Activated T-cell treated with anti-CD3 and anti-CD28 coated beads for 48 hours (primary cell): ENCODE measurements at regions not wholly inside any gene's neighbourhood (a gene's known extent, or its start where the extent isn't known, plus 50 kb on each side); places are given as distances from the start of the nearest gene placed in this dataset.
A peak's percentile ranks its signal among the peaks of the same experiment; 100 is the strongest.

ENCODE experiments used
- DNase-seq: peaks from one replicate; pipeline ENCODE4 v3.0.0-alpha.2; 2020; ENCODE audit warnings: low read depth

DNA sequence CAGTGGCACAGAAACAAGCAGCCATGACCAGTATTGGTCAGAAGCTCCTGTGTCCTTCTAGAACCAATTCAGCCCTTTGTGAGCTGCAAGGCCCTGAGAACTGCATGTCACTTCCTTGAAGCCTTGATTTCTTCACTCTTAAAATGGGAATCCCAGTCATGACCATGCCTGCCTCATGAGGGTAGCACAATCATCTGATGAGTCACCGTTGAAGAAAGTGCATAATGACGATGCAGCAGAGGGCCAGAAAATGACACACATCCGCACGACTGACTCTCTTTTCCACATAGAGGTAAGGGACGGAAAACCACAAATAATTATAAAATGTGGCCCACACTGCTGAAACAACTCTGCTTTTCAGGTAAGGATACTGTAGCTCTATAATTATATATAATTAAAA is 777.4 kb downstream of the BCL11B start:
- no peak for DNase-seq

DNA sequence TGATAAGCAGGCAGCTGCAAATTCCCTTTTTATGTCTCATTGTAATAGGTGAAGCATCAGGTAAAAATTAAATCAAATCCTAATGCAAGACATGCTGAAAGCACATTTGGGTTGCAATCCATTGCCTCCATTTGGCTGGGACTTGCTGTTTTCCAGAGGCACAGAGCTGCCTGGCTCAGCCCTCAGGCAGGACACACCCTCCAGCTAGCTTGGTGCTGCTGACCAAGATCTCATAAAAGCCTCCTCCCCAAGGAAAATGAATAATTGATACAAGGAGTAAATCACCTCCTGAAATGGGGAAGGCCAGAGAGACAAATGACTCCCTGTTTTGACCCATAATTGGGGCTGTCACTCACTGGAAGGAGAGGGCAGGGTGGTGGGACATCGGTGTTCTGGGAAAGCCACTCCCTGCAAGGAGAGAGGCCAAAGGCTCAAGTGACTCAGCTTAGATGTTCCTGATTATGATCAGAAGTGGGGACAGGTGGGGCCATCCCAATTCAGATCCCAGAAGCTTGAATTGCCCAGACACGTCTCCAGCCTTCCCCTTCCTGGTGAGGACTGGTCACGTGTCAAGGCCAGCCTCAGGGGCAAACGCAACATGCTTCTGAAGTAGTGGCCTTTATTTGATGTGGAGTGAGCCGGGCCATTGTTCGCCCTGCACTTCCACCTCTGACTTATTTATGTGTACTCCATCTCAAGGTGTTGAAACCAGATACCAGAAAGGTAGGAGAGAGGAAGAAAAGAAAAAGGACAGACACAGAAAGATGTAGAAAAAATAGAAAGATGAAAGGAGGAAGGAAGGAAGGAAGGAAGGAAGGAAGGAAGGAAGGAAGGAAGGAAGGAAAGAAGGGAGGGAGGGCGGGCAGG is 773.7 kb downstream of the BCL11B start:
- no peak for DNase-seq

DNA sequence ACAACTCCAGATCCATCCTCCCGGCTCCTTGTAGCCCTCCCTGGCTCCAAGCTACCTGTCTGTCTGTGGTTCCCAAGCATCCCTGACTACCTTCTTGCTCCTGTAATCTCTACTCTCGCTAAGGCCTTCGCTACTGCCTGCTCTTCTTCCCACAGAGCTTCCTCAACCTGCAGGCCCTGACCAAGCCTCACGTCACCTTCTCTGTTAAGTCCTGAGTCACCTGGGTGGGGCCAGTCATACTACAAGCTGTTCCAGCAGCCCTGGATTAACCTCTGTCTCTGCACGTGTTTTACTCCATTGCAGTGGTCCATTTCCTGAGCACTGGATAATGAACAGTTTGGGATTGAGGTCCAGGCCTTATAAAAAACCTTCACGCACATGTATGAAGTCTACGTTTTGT is 770.7 kb downstream of the BCL11B start:
- no peak for DNase-seq

DNA sequence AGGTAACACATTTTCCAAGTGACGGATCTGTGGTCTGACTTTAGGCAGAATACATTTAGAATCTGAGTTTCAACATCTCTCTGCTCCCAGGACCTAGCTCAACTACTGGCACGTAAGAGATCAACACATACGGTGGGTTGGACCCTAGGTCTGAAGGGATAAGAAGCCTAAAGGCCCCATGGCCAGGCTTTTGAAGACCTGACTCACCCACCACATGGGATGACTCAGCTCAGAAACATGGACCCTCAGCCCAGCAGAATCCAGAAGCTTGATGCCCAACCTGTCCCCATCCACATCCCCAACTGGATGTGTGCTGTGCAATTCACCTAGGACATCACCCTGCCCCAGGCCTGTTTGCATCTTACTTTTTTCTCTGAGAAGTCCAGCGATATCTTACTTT is 770.2 kb downstream of the BCL11B start:
- DNase-seq, result no peak

DNA sequence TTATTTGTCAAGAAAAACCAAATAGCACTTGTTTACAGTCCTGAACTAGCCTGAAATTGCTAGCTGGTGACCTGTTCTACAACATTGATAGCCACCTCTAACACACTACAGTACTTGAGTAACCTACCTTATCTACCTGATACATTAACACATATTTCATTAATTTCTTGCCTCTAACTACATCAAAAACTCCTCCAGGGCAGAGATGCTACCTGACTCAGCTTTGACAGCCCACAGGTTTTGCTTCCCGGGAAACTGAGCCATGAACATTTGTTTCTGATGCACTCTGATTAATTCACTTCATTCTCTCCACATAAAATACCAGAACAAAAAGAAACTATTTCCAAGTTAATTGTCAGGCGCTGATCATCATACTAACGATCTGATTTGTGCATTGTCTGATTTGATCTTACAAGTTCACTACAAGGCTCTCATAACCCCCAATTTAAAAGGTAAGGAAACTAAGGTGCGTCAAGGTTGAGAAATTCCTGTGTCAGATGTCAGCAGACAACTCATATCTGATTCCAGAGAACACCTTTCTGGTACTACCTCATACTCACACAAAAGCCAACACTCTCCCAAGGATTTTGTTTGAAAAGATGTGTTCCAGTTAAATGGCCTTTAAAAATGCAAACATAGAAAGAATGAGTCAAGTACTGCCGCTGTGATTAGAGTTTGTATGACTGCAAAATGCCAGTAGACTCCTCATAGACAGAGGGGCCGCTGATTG is 768.7 kb downstream of the BCL11B start:
- no peak for DNase-seq

DNA sequence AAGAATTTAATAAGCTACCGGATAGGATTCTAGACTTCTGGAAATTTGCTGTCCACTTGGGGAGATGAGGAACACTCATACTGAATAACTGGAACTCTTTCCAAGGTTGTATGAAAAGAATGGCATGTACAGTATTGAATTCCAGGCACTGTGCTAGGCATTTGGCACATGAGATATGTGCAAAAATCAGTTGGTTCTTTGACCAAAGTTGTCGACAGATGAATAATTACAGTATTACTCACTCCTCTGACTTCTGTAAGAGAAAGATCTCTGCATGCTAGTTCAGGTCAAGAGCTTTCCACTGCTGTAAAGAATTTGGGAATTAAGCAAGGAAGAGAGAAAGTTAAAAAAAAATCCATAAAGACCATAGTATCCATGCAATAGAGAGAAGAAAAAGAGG is 764.7 kb downstream of the BCL11B start:
- DNase-seq, result no peak

DNA sequence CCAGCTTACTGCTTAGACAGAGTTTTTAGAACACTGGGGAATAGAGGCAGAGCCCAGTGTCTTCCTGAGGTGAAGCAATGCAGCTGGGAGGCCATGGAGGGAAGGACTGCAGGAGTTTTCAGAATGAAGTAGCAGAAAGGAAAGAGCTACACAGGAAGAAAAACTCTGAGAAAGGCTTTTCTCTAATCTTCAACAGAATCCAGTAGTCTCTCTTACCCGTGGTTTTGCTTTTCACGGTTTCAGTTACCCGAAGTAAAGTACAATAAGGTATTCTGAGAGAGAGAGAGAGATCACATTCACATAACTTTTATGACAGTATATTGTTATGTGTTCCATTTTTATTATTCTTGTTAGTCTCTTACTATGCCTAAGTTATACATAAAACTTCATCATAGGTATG is 761.6 kb downstream of the BCL11B start:
- DNase-seq, result no peak

DNA sequence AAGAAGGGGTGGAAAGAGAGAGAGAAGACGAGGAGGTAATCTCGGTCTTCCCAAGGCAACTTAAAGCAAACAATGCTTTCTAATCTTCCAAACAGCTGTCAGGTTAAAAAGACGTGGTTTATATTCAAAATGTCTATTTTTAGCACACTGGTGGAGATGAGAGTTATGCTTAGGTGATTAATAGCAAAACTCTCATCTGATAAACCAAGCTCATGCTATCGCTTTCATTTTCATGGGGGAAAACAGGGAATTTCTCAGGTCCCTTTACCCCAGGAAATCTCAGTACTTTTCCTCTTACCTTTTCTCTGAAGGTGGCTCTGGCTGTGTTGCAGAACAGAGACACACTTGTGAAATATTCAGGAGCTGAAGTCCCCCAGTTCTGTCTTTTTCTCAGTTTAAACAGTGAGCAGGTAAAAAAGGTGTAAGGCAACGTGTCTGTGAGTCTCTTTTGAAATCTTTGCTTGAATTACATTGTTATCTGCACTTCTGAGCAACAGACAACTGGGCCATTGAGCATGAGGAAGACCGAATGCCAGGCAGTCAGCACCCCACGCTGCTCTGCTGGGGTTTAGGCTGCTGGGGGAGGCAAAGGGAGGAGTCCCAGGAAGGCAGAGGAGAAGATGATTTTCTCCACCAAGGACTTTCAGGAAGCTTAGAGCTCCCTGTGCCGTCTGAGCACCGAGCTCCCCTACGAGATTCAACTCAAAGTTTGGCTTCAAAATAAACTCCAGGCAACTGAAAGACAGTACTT is 759.3 kb downstream of the BCL11B start:
- DNase-seq, result no peak

DNA sequence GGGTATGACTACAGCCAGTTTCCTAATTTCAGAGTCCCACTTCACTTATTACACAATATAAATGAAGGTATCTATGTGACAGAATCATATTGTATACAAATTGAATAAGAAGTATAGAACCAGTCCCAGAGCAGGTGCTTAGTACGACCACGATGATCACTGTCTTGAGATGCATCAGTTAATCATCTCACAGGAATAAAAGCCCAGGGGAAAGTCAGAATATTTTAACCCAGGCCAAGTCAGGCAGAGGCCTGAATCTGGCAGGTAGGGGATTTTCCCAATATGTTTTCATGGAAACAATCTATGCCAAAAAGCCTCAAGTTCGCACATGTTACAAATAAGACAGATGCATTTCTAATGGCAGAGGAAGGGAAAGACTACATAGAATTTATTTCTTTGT is 758.4 kb downstream of the BCL11B start:
- DNase-seq, result no peak

DNA sequence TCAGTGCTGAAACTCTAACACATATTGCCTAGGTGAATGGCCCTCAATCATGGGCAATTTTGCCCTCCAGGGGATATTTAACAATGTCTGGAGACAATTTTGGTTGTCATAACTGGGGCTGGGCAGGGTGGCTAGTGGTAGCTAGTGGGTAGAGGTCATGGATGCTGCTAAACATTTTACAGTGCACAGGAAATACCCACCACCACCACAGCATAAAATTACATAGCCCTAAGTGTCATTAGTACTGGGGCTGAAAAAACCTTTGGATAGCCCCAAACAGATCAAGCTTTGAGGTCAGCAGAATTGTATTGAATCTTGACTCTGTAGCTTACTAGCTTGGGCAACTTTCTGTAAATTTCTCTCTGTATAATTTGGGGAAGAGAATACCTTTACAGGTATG is 758.0 kb downstream of the BCL11B start:
- DNase-seq, result no peak

DNA sequence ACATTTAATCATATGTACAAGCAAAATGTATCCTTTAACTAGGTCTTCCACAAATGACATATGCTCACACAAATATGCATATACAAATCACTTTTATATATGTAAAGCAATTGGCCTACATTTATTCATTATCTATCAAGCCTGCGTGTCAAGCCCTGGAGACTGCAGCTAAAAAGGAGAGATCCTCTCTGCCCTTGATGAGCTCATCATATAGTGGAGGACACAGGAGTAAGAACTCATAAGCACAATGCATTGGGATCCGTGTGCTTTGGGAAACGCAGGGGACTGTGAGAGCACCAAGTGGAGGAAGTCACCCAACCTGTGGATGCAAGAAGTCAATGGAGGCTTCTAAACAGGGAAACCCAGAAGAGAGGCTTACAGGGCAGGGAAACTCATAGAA is 735.7 kb downstream of the BCL11B start:
- no peak for DNase-seq

DNA sequence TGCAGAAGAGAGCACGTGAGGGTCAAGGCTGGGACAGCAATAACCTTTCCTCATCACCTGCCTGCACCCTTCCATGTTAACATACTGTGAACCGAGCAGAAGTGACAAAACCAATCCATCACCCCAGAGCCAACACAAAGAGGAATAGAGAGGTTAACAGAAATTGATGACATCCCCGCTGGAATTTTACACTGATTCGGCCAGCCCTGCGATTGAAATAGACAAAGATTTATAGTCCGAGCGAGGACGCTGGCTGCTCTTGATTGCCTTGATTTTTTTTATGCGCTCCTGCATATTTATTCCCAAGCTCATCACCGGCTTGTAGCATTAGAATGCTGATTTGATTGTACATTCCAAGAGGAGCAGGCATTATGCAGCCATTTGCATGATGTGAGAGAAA is 729.7 kb downstream of the BCL11B start:
- no peak for DNase-seq

DNA sequence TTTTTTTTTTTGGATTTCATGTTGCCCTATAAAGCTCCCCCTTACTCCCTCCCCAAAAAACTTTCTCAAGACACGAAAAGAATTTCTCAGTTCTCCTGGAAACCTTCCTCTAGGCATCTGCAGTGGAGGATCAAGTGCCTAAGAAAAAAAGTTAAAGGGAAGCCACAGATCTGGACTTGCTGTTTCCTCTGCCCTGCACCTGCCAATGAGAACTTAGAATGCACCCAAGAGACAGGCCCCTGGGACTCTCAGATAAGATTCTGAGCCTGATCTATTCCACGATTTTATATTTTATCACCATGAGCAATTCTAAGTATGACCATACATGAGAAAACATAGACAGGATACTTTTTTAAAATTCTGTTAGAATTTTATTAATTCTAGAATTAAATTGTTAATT is 728.9 kb downstream of the BCL11B start:
- no peak for DNase-seq

DNA sequence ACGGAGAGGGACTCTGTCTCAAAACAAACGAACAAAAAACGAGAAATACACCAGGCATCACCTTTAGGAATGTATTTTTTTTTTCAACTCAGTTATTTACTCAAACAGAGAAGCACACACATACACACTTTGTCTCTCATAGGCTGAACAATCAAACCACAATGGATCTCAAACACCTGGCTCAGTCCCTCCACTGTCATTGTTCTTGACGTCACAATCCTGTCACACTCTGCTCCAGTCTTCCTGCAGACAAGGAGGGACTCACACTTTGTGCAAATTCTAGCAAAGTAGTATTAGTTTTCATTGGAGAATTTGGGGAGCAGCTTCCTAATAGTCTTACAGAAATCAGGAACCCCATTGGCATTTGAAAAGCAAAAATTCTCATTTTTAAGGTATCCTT is 727.8 kb downstream of the BCL11B start:
- DNase-seq, result no peak

DNA sequence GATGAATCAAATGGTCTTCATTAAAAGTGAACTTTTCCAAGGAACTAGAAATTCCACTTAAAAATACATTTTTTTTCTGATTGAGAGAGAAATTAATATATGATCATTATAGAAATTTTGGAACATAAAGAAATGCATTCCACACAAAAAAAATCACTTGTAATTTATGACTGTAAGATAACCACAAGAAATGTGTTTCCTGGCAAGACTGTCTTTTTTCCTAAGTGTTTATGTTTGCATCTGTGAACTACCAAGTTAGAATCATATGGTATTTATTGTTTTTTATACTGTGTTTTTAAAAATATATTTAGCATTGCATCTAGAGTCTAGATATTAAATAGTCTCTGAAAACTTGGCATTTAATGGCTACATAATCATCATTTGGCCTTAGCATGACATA is 726.8 kb downstream of the BCL11B start:
- no peak for DNase-seq

DNA sequence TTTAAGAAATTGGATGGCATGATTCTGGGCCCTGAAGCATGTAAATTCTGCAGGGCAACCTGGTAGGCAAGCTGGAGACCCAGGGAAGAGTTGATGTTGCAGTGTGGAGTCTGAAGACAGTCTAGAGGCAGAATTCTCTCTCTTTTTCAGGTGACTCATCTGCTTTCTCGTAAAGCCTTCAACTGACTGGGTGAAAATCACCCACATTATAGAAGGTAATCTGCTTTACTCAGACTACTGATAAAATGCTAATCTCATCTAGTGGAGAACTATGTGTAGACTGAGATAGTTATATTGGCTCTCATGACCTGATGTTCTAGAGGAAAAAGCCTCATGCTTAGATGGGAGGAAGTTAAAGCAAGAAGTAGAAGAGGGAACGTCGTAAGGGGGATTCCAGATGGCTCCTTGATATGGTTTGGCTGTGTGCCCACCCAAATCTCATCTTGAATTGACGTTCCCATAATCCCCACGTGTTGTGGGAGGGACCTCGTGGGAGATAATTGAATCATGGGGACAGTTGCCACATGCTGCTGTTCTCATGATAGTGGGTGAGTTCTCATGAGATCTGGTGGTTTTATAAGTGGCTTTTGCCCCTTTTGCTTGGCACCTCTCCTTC is 723.8 kb downstream of the BCL11B start:
- peak; percentile 17 for DNase-seq

DNA sequence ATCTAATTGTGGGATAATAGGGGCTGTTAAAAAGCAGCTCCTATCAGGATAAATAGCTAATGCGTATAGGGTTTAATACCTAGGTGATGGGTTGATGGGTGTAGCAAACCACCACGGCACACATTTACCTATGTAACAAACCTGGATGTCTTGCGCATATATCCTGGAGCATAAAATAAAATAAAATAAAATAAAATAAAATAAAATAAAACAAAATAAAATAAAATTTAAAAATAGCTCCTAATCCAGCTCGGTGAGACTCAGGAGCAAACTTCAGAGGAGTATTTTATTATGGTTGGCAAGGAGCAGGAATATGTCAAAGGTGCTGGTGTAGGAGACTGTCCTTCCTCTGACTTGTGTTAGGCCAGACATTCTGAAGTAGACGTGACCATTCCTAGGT is 721.0 kb downstream of the BCL11B start:
- DNase-seq, result no peak

DNA sequence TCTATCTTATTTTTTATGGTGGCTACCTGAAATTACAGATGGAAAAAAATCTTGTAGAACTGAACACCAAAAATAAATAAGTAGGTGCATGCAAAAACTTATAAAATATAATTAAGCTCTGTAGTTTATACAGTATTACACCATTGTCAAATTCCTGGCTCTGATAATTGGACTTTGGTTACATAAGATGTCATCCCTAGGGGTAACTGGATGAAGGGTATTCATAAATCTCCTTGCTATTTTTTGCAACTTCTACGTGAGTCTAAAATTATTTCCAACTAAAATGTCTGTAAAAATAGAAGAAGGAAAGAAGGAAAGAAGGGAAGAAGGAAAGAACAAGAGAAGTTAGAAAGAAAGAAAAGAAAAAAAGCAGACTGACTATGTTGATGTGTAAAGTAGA is 716.6 kb downstream of the BCL11B start:
- no peak for DNase-seq

DNA sequence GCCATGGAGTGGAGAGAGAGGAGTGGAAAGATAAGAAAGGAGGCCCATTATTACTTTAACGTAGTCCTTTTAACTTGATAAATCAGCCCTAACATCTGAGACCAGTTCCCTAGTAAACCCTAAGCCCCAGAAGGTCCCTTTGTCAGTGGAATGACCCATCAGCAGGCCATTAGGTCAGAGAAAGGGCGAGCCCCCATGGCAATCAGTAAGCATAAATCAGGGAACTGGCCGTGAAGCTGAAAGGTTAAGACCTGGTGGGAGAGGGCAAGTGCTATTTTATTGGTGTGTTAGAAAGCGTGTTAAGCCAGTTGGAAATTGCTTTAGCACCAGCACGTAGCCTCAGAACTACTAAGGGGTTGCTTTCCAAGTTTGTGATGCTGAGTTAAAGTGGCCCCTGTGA is 708.0 kb downstream of the BCL11B start:
- DNase-seq, result no peak

DNA sequence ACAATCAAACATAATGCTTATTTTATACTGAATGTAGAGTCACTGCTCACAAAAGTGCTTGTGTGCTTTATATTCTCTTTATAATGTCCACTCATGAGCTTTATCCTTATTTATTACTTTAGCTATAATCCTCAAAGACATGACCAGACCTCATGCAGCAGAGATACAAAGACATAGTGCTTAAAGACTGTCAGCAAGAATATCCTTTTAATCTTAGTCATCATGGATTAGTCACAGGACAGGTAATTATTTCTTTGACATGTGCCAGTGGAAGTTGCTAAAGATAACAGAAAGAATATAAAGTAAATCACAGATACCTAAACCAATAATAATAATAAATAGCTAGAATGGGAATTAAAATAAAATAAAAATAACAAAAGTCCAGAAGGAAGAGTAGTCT is 707.5 kb downstream of the BCL11B start:
- DNase-seq, result no peak

DNA sequence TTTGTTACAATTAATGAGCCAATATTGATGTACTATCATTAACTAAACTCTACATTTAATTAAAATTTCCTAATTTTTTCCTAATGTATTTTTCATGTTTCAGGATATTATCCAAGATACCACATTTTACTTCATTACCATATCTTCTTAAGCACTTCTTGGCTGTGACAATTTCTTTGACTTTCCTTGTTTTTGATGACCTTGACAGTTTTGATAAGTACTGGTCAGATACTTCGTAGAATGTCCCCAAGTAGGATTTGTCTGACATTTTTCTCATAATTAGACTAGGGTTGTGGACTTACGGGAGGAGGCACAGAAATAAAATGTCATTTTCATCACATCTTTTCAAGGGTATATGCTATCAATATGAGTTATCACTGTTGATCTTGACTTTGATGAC is 700.9 kb downstream of the BCL11B start:
- no peak for DNase-seq

DNA sequence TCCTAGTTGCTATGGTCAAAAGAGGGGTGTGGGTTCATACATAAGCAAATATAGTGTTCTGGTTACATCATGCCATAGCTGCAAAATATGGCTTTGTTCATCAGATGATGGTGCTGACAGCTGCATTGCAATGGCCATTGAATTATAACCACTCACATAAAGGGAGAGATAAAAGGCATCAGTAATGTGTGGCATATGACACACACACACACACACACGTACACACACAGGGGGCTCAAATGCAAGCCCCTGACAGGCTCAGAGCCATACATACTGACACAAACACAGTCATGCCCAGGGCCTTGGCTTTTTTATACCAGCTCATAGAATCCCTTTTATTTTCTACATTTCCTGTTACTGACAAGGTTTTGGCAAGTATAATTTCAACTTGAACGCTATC is 698.9 kb downstream of the BCL11B start:
- no peak for DNase-seq

DNA sequence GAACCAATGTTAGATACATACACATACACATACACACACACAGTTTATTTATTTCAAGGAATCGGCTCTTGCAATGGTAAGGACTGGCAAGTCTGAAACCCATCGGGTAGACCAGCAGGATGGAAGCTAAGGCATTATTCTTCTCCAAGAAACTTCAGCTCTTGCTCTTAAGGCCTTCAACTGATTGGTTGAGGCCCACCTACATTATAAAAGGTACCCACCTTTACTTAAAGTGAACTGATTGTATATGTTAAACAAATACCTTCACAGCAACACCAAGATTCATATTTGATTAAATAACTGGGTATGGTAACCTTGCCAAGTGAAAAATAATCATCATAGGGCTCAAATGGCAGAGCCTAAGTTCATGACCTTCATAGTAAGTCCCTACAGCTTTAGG is 695.5 kb downstream of the BCL11B start:
- DNase-seq, result no peak
